DMS153 treated with DMSO at 0.1 percent for 48 hours (cell line): ENCODE measurements at regions not wholly inside any gene's neighbourhood (a gene's known extent, or its start where the extent isn't known, plus 50 kb on each side); places are given as distances from the start of the nearest gene placed in this dataset.
"Not testable (repeated sequence)": the region's sequence is repeated elsewhere in the genome, so short reads cannot be mapped to it uniquely, and the experiment has no call there.

Experiments
- DNase-seq: peaks from one replicate; lab custom pipeline; 2025; ENCODE audit not compliant: unreplicated experiment; lab: John Stamatoyannopoulos, UW

- DNase-seq: not testable (repeated sequence)
These were observed 133.6 kb upstream of the VOPP1 start for GRCh38 chr7:55705728-55706450.

- DNase-seq: not testable (repeated sequence)
These were observed 130.5 kb upstream of the VOPP1 start for GRCh38 chr7:55702831-55703230.

GRCh38 chr7:55699450-55699842 lies 127.1 kb upstream of the VOPP1 start:
- DNase-seq: not testable (repeated sequence)

- DNase-seq: not testable (repeated sequence)
These were observed 126.5 kb upstream of the VOPP1 start for GRCh38 chr7:55698607-55699449.

- DNase-seq: not testable (repeated sequence)
These were observed 123.8 kb upstream of the VOPP1 start for GRCh38 chr7:55695893-55696701.

GRCh38 chr7:55694484-55694883 lies 122.2 kb upstream of the VOPP1 start:
- not testable (repeated sequence) for DNase-seq

- DNase-seq: peak; percentile 45
These were observed 116.7 kb upstream of the VOPP1 start for GRCh38 chr7:55688684-55689681.

- not testable (repeated sequence) for DNase-seq
These were observed 116.0 kb upstream of the VOPP1 start for GRCh38 chr7:55688261-55688660.

GRCh38 chr7:55687252-55687651 lies 115.0 kb upstream of the VOPP1 start:
- not testable (repeated sequence) for DNase-seq

- not testable (repeated sequence) for DNase-seq
These were observed 114.5 kb upstream of the VOPP1 start for GRCh38 chr7:55686771-55687170.

- DNase-seq: not testable (repeated sequence)
These were observed 111.2 kb upstream of the VOPP1 start for GRCh38 chr7:55683501-55683900.

- DNase-seq: not testable (repeated sequence)
These were observed 103.3 kb upstream of the VOPP1 start for GRCh38 chr7:55675589-55675988.

- not testable (repeated sequence) for DNase-seq
These were observed 101.2 kb upstream of the VOPP1 start for GRCh38 chr7:55673525-55673924.

GRCh38 chr7:55672084-55672483 lies 99.8 kb upstream of the VOPP1 start:
- not testable (repeated sequence) for DNase-seq

GRCh38 chr7:55657654-55658053 lies 85.4 kb upstream of the VOPP1 start:
- DNase-seq: no peak

GRCh38 chr7:55651057-55651456 lies 78.8 kb upstream of the VOPP1 start:
- no peak for DNase-seq

- DNase-seq: no peak
These were observed 76.9 kb upstream of the VOPP1 start for GRCh38 chr7:55649238-55649637.

- DNase-seq: no peak
These were observed 72.3 kb upstream of the VOPP1 start for GRCh38 chr7:55644567-55644966.

- no peak for DNase-seq
These were observed 70.0 kb upstream of the VOPP1 start for GRCh38 chr7:55642266-55642665.

GRCh38 chr7:55641811-55642210 lies 69.5 kb upstream of the VOPP1 start:
- no peak for DNase-seq
